SK-N-SH (cell line): ENCODE measurements at regions not wholly inside any gene's neighbourhood (a gene's known extent, or its start where the extent isn't known, plus 50 kb on each side); places are given as distances from the start of the nearest gene placed in this dataset.

ENCODE experiments used
- CTCF ChIA-PET: fragments of 300-600, 350-600 bp; formaldehyde crosslinking; extraction: SDS; loops from one replicate; lab custom pipeline; 2021; lab: Yijun Ruan, JAX
- POLR2A ChIA-PET: fragments of 350-600 bp; sonication (Branson Sonifier 250); formaldehyde crosslinking; extraction: SDS; loops from one replicate; lab custom pipeline; 2020; ENCODE audit warnings: antibody characterized with exemption, inconsistent platforms; lab: Yijun Ruan, JAX
- DNase-seq: peaks from one replicate; pipeline ENCODE4 v3.0.0; 2012
- H2AFZ ChIP-seq: fragments of 200-600 bp; sonication (generic); 2 replicates; pipeline ENCODE4 v1.8.1; 2016; ENCODE audit warnings: antibody characterized with exemption, mild to moderate bottlenecking, low read depth
- H3F3A ChIP-seq: fragments of 200-600 bp; sonication (generic); replicated peaks from 2 replicates; pipeline ENCODE3; 2016; ENCODE audit warnings: antibody characterized with exemption, mild to moderate bottlenecking; ENCODE audit not compliant: insufficient read depth
- H3K27ac ChIP-seq, 2 experiments: fragments of 200-500 bp in 1 of 2; fragments of 200-600 bp in 1 of 2; sonication (Bioruptor generic) in 1 of 2; sonication (generic), shearing (Covaris generic) in 1 of 2; 2 replicates each; pipeline versions ENCODE4 v1.5.1 to v1.6.1; 2014 to 2016; ENCODE audit warnings: low read depth in 2 of 2, inconsistent platforms in 1 of 2, low read length in 1 of 2, mild to moderate bottlenecking in 1 of 2, mixed read lengths in 1 of 2
- H3K27me3 ChIP-seq: fragments of 200-600 bp; sonication (generic), shearing (Covaris generic); 2 replicates; pipeline ENCODE4 v1.6.1; 2016; ENCODE audit warnings: mixed run types; ENCODE audit not compliant: insufficient read depth
- H3K36me3 ChIP-seq, 2 experiments: fragments of 200-500 bp in 1 of 2; fragments of 200-600 bp in 1 of 2; sonication (Bioruptor generic) in 1 of 2; sonication (generic) in 1 of 2; replicated peaks in 1 of 2; 2 replicates each; pipeline versions ENCODE3 to v1.5.1; 2014 to 2016; ENCODE audit warnings: low read length in 1 of 2, mild to moderate bottlenecking in 1 of 2; ENCODE audit not compliant: insufficient read depth in 2 of 2, control insufficient read depth in 1 of 2
- H3K4me1 ChIP-seq, 2 experiments: fragments of 200-500 bp in 1 of 2; fragments of 200-600 bp in 1 of 2; sonication (Bioruptor generic) in 1 of 2; sonication (generic), shearing (Covaris generic) in 1 of 2; 2 replicates each; pipeline versions ENCODE4 v1.5.1 to v1.6.1; 2014 to 2016; ENCODE audit warnings: low read depth in 1 of 2, low read length in 1 of 2, mixed run types in 1 of 2; ENCODE audit not compliant: insufficient read depth in 2 of 2, control insufficient read depth in 1 of 2
- H3K4me2 ChIP-seq: fragments of 200-600 bp; sonication (generic), shearing (Covaris generic); 2 replicates; pipeline ENCODE4 v1.6.1; 2017; ENCODE audit warnings: mixed run types
- H3K4me3 ChIP-seq, 2 experiments: fragments of 200-500 bp in 1 of 2; fragments of 200-600 bp in 1 of 2; sonication (Bioruptor generic) in 1 of 2; sonication (generic), shearing (Covaris generic) in 1 of 2; 2 replicates each; pipeline versions ENCODE4 v1.5.1 to v1.8.1; 2014 to 2016; ENCODE audit warnings: low read depth in 2 of 2, inconsistent platforms in 1 of 2, low read length in 1 of 2, mild to moderate bottlenecking in 1 of 2, mixed read lengths in 1 of 2, moderate library complexity in 1 of 2
- H3K79me2 ChIP-seq: fragments of 200-600 bp; sonication (generic); 2 replicates; pipeline ENCODE4 v1.8.1; 2017; ENCODE audit warnings: mild to moderate bottlenecking; ENCODE audit not compliant: insufficient read depth
- H3K9ac ChIP-seq: fragments of 200-600 bp; sonication (generic); 2 replicates; pipeline ENCODE4 v1.6.1; 2017; ENCODE audit warnings: mixed run types
- H3K9me2 ChIP-seq: fragments of 200-600 bp; sonication (generic); 2 replicates; pipeline ENCODE4 v1.6.1; 2017; ENCODE audit warnings: mixed run types
- H3K9me3 ChIP-seq: fragments of 200-600 bp; sonication (generic); 2 replicates; pipeline ENCODE4 v1.6.1; 2017; ENCODE audit warnings: mixed run types, mild to moderate bottlenecking, moderate library complexity
- H4K20me1 ChIP-seq: fragments of 200-600 bp; sonication (generic); 2 replicates; pipeline ENCODE4 v1.6.1; 2017; ENCODE audit warnings: mild to moderate bottlenecking, mixed run types; ENCODE audit not compliant: insufficient read depth
- CHD2 ChIP-seq: fragments of 150-350 bp; IDR thresholded peaks from 2 replicates; pipeline ENCODE4 v1.6.1; 2018; ENCODE audit warnings: low read length; ENCODE audit not compliant: partially characterized antibody
- ELF1 ChIP-seq: IDR thresholded peaks from 2 replicates; pipeline ENCODE4 v1.4.0; 2012
- EZH2phosphoT487 ChIP-seq: fragments of 200-600 bp; sonication (generic); IDR thresholded peaks from 2 replicates; pipeline ENCODE4 v1.6.1; 2017; ENCODE audit warnings: low read depth, mixed run types, mild to moderate bottlenecking, antibody characterized with exemption, moderate library complexity, borderline replicate concordance
- FOSL2 ChIP-seq: IDR thresholded peaks from 2 replicates; pipeline ENCODE4 v1.4.0; 2012; ENCODE audit warnings: low read depth, mild to moderate bottlenecking, moderate library complexity, borderline replicate concordance
- FOXJ3 ChIP-seq: sonication (generic); formaldehyde crosslinking; IDR thresholded peaks from 2 replicates; pipeline ENCODE4 v1.5.1; 2020; ENCODE audit warnings: mild to moderate bottlenecking, missing genetic modification reagents
- GABPA ChIP-seq: IDR thresholded peaks from 2 replicates; pipeline ENCODE4 v1.4.0; 2012; ENCODE audit warnings: low read depth, mild to moderate bottlenecking
- JUND ChIP-seq: IDR thresholded peaks from 2 replicates; pipeline ENCODE4 v1.4.0; 2012
- MAX ChIP-seq: IDR thresholded peaks from 2 replicates; pipeline ENCODE4 v1.4.0; 2012; ENCODE audit warnings: low read depth
- MEF2A ChIP-seq: IDR thresholded peaks from 2 replicates; pipeline ENCODE4 v1.4.0; 2012; ENCODE audit warnings: low read depth, borderline replicate concordance
- NFIC ChIP-seq: IDR thresholded peaks from 2 replicates; pipeline ENCODE4 v1.4.0; 2012; ENCODE audit warnings: borderline replicate concordance
- RCOR1 ChIP-seq: fragments of 150-350 bp; IDR thresholded peaks from 2 replicates; pipeline ENCODE4 v1.6.1; 2017; ENCODE audit warnings: antibody characterized with exemption, low read length
- RFX5 ChIP-seq: IDR thresholded peaks from 2 replicates; pipeline ENCODE4 v1.6.1; 2012; ENCODE audit warnings: mild to moderate bottlenecking, improper control_type of control experiment, low read length
- SMC3 ChIP-seq: IDR thresholded peaks from 2 replicates; pipeline ENCODE4 v1.6.1; 2012; ENCODE audit warnings: low read depth, low read length, improper control_type of control experiment
- TAF1 ChIP-seq: IDR thresholded peaks from 2 replicates; pipeline ENCODE4 v1.6.1; 2012; ENCODE audit warnings: low read depth, mild to moderate bottlenecking, low read length, moderate library complexity, borderline replicate concordance
- USF2 ChIP-seq: fragments of 150-350 bp; IDR thresholded peaks from 2 replicates; pipeline ENCODE4 v1.6.1; 2017; ENCODE audit warnings: antibody characterized with exemption, low read length, low read depth, borderline replicate concordance
- YY1 ChIP-seq: IDR thresholded peaks from 2 replicates; pipeline ENCODE4 v1.4.0; 2012; ENCODE audit warnings: low read depth, mild to moderate bottlenecking
- WGBS: methylation state at CpG from one replicate; pipeline ENCODE4 v1.1.6; 2017; ENCODE audit warnings: low lambda C conversion rate; 5-methylcytosine and 5-hydroxymethylcytosine counted together
- TF ChIP-seq, protein P1 (sequence below): IDR thresholded peaks from 2 replicates; pipeline ENCODE4 v1.4.0; 2012; ENCODE audit warnings: low read depth, borderline replicate concordance

- TF ChIP-seq RCOR1 (no peak), CHD2 (no peak), GABPA (no peak), EZH2phosphoT487 (no peak)
- TF ChIP-seq, protein P1, sequence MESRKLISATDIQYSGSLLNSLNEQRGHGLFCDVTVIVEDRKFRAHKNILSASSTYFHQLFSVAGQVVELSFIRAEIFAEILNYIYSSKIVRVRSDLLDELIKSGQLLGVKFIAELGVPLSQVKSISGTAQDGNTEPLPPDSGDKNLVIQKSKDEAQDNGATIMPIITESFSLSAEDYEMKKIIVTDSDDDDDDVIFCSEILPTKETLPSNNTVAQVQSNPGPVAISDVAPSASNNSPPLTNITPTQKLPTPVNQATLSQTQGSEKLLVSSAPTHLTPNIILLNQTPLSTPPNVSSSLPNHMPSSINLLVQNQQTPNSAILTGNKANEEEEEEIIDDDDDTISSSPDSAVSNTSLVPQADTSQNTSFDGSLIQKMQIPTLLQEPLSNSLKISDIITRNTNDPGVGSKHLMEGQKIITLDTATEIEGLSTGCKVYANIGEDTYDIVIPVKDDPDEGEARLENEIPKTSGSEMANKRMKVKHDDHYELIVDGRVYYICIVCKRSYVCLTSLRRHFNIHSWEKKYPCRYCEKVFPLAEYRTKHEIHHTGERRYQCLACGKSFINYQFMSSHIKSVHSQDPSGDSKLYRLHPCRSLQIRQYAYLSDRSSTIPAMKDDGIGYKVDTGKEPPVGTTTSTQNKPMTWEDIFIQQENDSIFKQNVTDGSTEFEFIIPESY, result no peak
Observed at GRCh38 chr12:28776220-28776619, 372.9 kb upstream of the FAR2 start (continued).

- H4K20me1 ChIP-seq, result no peaks in the 10 kb centered on the region
- H3K9me3 ChIP-seq, result no peaks in the 10 kb centered on the region
- H3K9ac ChIP-seq, result no peak overlapping the region
- H3F3A ChIP-seq, result no peaks in the 10 kb centered on the region
- H3K4me3 ChIP-seq, result no peak overlapping the region
- H3K4me1 ChIP-seq, result peaks cover 0 to 3% of the 10 kb centered on the region in 2 experiments; a peak in 2 of 4 replicates
- ChIA-PET POLR2A (no interaction called here), CTCF (interaction anchor here (0.5 to 1.1 kb wide), 2 partner anchors 67 to 193 kb away, joined by 3 to 4 read pairs; no protein-coding TSS in a partner anchor)
- H3K27ac ChIP-seq, result peak overlapping the region in 1 of 2 experiments; percentile 43; a peak in 2 of 4 replicates
- WGBS, result 70% methylated on average over 5 of the region's 5 CpGs
- no peaks in the 10 kb centered on the region for H3K9me2 ChIP-seq
- peak; percentile 2 for DNase-seq
- H3K4me2 ChIP-seq, result no peak overlapping the region
- TF ChIP-seq FOSL2 (no peak), TAF1 (no peak), RFX5 (no peak), FOXJ3 (no peak), ELF1 (no peak), MAX (no peak), RCOR1 (no peak), USF2 (no peak), MEF2A (no peak), JUND (no peak), YY1 (no peak), NFIC (no peak), SMC3 (no peak)
- no peaks in the 10 kb centered on the region for H3K27me3 ChIP-seq
- H3K36me3 ChIP-seq, result no peaks in the 10 kb centered on the region
- no peaks in the 10 kb centered on the region for H3K79me2 ChIP-seq
- no peak overlapping the region for H2AFZ ChIP-seq
Observed at GRCh38 chr12:28776913-28777422, 372.1 kb upstream of the FAR2 start.
